HG03439 (cell line): ENCODE measurements at regions not wholly inside any gene's neighbourhood (a gene's known extent, or its start where the extent isn't known, plus 50 kb on each side); places are given as distances from the start of the nearest gene placed in this dataset.
"Not testable (repeated sequence)": the region's sequence is repeated elsewhere in the genome, so short reads cannot be mapped to it uniquely, and the experiment has no call there.

Source experiments
- ATAC-seq: cut with Tn5 transposase; IDR thresholded peaks from one replicate; pipeline ENCODE4 v1.9.1; 2021; ENCODE audit warnings: mild to moderate bottlenecking, moderate library complexity; ENCODE audit not compliant: unreplicated experiment

- not testable (repeated sequence) for ATAC-seq
Observed at GRCh38 chr11:38595359-38596016, 1997.5 kb upstream of the RAG2 start.

GRCh38 chr11:38594895-38595294 is 1996.9 kb upstream of the RAG2 start:
- no peak for ATAC-seq

GRCh38 chr11:38593649-38594048 is 1995.6 kb upstream of the RAG2 start:
- ATAC-seq, result no peak

- ATAC-seq, result no peak
Observed at GRCh38 chr11:38582756-38583155, 1984.7 kb upstream of the RAG2 start.

- no peak for ATAC-seq
Observed at GRCh38 chr11:38582151-38582550, 1984.1 kb upstream of the RAG2 start.

- no peak for ATAC-seq
Observed at GRCh38 chr11:38577769-38578168, 1979.7 kb upstream of the RAG2 start.

GRCh38 chr11:38562562-38562961 is 1964.5 kb upstream of the RAG2 start:
- ATAC-seq, result no peak

- ATAC-seq, result no peak
Observed at GRCh38 chr11:38553148-38553547, 1955.1 kb upstream of the RAG2 start.

- ATAC-seq, result no peak
Observed at GRCh38 chr11:38547462-38547861, 1949.4 kb upstream of the RAG2 start.

GRCh38 chr11:38543986-38544385 is 1946.0 kb upstream of the RAG2 start:
- ATAC-seq, result no peak

- ATAC-seq, result no peak
Observed at GRCh38 chr11:38543311-38543710, 1945.3 kb upstream of the RAG2 start.

- ATAC-seq, result no peak
Observed at GRCh38 chr11:38538866-38539680, 1941.0 kb upstream of the RAG2 start.

GRCh38 chr11:38530226-38530625 is 1932.2 kb upstream of the RAG2 start:
- no peak for ATAC-seq

- ATAC-seq, result no peak
Observed at GRCh38 chr11:38524945-38525344, 1926.9 kb upstream of the RAG2 start.

GRCh38 chr11:38517991-38518390 is 1920.0 kb upstream of the RAG2 start:
- ATAC-seq, result no peak

GRCh38 chr11:38512830-38513229 is 1914.8 kb upstream of the RAG2 start:
- ATAC-seq, result not testable (repeated sequence)

GRCh38 chr11:38510041-38510440 is 1912.0 kb upstream of the RAG2 start:
- no peak for ATAC-seq

GRCh38 chr11:38503876-38504275 is 1905.8 kb upstream of the RAG2 start:
- no peak for ATAC-seq

- ATAC-seq, result no peak
Observed at GRCh38 chr11:38498721-38499120, 1900.7 kb upstream of the RAG2 start.

- ATAC-seq, result no peak
Observed at GRCh38 chr11:38491986-38492385, 1894.0 kb upstream of the RAG2 start.

GRCh38 chr11:38481391-38481790 is 1883.4 kb upstream of the RAG2 start:
- ATAC-seq, result no peak

- ATAC-seq, result no peak
Observed at GRCh38 chr11:38476808-38477575, 1879.0 kb upstream of the RAG2 start.
